GM19468 (cell line): ENCODE measurements at regions not wholly inside any gene's neighbourhood (a gene's known extent, or its start where the extent isn't known, plus 50 kb on each side); places are given as distances from the start of the nearest gene placed in this dataset.
A peak's percentile ranks its signal among the peaks of the same experiment; 100 is the strongest.
"Not testable (repeated sequence)": the region's sequence is repeated elsewhere in the genome, so short reads cannot be mapped to it uniquely, and the experiment has no call there.

ENCODE experiments used
- ATAC-seq: cut with Tn5 transposase; IDR thresholded peaks from one replicate; pipeline ENCODE4 v1.9.1; 2021; ENCODE audit warnings: mild to moderate bottlenecking, moderate library complexity, moderate number of reproducible peaks; ENCODE audit not compliant: unreplicated experiment; ENCODE audit errors: extremely low read depth

DNA sequence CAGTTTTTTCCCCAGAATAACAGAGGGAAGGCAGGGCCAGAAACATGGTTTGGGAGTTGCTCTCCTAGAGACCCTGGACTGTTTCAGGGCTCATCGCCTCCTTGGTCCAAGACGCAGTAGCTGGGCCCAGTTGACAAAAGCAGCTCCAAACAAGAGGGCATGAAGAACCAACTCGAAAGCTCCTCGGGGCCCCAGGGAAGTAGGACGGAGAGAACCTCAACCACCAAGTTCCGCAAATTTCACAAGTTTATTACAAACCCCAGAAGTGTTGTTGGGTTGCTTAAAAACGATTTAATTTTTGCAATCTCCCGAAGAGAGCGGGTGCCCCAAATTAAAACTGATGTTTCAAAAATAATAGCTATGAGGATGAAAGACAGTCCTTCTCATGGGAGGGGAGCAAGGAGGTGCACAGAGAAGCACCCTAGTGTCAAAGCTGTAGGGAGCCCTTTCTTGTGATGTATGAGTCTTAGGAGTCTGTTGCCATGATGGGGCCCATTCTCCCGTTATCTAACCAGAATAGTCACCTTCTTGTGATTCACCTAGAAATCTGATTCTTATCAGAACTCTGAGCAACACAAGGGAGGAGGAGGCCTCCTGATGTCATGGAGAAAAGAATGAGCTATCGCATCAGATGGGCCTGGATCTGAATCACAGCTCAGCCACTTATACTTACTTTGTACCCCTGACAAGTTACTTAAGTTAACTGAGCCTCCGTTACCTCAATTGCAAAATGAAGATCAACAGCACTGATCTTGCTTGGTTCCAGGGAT lies 165.7 kb upstream of the IRF2BP2 start:
- ATAC-seq: no peak

DNA sequence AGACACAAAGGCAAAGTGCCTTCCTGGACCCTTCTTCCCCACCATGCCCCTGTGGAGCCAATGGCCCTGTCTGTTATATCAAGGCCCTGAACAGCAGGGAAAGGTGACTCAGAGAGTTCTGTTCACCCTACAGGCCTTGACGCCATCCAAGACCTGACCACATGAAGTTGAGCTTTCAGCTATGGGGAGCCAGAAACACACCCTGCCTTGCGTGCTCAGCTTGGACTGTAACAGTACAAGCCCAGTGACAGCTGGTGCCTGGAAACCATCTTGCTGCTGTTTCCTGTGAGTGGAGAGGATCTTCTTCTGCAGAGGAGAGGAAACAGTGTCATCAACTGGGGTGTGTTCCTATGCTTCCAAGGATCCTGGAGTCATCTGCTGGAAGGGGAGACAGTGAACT lies 165.0 kb upstream of the IRF2BP2 start:
- no peak for ATAC-seq

DNA sequence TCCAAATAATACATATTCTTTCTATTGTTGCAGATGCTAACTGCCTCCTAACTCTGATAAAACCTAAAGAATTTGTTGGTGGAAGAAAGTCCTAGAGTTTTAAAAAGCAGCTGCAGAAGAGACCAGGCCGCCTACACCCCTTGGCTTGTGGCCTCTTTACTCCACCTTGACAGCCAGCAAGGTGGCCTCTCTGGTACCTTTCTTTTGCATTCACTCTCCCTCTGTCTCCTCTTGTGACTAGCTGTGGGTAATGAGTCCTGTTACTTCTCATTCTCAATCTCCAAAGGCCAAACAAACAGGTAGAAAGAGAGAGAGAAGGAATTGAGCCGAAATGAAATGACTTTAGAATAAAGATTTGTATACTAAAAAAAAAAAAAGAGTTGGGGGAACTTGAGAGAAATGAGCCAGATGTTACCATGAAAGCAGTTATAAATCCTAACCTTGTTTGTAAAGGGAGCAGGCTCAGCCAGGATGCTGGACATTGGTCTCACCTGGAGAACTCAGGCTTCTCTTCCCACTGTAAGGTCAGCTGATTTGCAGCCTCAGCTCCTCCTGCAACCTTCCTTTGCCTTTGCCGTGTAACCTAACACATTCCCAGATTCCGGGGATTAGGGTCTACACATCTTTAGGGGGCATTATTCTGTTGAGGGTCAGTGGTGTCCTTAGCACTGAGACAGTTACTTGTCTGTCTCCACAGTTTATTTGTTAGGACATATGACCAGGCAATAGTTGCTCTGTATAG lies 164.1 kb upstream of the IRF2BP2 start:
- ATAC-seq: no peak

DNA sequence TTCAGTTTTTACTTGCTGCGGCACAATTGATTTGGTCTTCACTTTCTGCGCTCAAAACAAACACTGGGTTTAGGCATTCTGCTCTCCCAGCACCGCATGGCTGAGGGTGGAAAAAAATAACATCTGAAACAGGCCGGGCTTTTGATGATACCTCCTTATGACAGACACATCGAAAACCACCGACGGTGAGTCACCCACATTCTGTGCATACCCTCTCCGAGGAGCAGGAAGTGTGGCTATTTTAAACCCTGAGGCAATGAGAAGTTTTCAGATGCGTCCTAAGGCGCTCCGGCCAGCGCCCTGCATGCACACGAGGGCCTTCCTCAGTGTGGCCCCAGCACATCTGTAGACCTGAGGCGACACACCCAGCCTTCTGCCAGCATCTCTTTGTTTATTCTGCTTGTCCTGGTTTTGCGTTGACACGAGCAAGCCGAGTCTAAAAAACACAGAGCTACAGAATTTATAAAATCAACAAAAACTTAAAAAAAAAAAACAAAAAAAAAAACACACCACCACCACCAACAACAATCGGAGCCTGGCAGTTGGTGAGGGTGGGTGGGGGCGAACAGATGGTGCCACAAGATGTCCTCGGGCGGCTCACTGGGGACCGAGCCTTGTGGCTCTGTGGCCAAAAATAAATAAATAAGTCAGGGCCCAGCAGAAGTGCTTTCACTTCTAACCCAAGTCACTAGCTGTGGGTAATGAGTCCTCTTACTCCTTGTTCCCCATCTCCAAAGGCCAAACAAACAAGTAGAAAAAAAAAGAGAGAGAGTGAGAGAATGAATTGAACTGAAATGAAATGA lies 162.6 kb upstream of the IRF2BP2 start:
- ATAC-seq: peak; percentile 88

DNA sequence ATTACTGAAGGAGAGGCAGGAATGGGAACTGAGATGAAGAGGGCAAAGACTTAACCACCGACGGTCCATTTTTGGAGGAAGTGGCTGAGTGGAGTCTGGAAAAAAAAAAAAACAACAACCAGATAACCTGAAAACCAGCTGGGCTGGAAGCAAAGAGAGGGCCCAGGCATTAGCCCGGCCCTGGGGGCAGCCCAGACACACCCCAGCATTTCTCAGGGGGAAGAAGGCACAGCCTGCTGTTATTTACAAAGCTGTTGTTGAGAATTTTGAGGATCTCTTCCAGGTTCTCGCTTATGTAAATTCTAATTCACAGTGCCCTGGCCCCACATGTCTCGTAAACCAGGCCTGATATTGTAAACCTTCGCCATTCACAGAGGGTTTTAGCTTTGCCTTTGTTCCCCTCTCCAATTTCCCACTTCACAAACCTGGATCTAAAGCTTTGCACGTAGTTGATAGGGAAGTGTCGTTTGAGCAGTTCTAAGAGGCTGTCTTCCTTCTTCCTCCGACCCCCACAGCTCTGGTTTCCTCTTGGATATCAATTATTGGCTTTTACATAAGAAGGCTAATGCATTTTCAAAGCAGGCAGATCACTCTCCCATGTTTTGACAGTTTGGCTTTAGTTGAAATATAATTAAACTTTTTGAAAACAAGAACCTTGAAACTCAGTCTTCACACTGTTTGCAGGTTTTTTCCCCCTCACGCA lies 161.8 kb upstream of the IRF2BP2 start:
- no peak for ATAC-seq

DNA sequence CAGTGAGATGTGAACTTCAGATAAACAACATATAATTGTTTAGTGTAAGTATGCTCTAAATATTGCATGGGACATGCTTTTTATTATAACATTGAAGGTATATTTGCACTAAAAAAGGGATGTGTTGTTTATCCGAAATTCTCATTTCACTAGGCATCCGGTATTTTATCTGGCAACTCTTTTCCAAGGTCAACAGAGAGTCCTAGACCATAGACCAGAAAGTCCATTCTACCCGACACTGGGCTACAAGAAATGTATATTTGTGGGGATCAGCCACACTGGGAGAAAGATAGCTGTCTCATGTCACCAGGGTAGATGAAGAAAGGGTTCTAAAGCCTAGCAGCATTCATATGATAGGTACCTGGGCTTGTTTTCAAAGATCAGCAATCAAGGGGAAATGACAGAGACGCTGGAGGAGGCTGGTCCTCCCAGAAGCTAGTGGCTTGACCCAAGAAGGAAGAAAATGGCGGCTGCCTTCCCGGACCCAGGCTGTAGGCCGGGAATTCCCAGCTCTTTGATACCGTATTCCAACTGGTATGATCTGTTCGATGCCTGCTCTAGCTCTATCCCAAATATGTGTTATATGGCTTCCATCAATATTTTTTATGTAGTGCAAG lies 161.1 kb upstream of the IRF2BP2 start:
- no peak for ATAC-seq

DNA sequence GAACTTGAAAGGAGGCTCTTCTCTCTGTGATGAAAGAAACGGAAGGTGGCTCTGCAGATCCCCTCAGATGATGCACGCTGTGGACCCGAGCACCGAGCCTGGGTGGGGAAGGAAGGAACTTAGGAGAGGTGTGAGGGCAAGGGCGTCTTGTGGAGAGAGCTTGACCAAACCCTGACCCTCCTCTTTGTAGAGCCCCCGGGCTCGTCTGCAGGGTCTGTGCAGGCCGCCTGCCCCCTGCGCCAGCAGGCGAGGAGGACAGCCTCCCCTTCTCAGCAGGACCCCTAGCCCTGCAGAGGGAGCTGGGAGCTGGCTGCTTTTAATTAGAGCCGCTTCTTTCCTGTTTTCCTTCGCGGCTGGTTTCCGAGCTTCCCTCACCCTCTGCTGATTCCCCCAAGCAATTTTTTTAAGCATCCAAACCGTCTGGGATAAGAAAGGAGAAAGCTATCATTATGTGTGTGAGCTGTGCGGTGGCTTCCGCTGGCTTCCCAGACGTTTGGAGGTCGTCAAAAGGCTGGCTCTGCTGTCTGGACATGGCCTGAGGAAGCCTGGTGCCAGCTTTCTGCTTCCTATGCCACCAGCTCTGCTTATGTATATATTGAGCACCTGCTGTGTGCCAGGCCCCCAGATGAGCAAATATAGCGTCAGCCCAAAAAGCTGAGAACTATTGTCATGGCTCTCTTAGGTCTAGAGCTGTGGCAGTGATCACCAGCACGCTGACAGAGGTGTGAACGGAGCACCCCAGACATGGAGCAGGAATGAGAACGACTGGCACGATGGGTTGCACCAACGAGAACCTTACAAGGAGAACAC lies 160.2 kb upstream of the IRF2BP2 start:
- no peak for ATAC-seq

DNA sequence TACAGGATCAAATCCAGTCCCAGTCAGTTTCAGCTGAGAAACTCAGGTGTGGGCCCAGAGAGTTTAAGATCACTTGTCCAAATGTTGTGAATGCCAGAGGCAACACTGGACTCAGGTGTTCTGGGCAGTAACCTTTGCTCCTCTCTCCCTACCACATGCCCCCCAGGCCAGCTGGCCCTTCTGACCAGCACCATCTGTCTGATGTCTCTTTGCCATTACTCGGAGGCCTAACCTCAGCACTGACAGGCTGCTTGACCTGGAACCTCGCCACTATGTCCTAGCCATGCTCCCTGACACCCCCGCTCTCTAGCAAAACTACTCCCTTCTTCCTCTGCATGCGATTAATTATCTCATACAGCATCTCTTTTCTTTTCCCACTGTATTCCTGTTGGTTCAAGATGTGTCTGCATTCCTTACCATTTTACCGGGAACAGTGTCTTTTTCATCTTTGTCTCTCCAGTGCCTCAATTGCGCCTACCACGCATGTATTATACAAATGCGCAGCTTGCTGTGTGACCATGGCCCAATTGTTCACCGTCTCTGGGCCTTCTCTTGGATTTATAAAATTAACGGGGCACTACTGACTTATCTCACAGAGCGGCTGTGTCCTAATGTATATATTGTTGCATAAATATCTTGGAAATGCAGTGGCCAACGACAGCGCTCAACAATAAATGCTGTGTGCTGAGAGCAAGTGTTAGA lies 159.5 kb upstream of the IRF2BP2 start:
- ATAC-seq: no peak

DNA sequence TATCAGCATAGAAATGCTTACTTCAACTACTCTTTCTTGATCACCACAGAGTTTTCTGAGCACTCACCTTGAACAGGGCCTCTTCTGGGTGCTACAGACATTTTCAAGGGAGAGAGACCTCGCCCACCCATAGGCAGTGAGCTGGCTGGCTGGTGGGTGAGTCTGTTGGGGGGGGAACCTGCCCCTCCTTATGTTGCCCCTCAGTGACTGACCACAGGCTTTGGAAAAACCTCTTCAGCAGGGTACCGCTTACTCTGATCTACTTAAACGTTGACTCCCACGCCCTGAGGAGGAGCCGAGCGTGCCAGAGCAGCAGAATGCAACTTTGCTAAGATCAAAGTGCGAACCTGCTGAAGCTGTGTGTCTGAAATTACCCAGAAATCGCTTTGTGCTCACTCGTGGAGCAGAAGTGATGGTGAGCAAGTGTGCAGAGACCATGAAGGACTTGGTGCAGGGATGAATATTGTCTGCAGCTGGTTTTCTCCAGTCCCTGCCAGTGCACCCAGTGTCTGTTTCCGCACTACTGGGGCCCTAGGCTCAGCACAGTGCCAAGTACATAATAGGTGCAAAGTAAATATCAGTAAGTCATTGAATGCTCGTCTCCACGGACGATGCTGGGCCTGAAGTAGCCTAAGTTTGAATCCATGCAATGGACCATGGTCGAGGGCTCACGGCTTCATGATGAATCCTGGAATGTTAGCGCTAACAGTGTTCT lies 158.7 kb upstream of the IRF2BP2 start:
- ATAC-seq: no peak

DNA sequence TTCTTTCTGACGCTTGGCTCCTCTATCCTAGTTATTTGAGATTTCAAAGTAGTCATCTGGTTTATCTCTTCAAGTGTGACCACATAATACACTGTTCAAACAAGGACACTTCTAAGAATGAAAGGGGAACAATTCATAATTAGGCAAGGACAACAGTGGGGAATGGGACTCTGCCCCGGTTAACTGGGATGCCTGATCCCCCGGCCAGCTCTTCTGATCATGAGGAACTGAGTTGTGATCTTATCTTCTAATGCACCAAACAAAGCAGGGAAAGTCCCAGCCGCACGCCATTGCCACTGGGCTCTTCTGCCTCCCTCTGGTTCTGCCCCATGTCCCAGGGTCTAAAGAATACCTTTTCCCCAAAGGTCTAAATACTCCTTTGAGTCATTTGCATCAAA lies 158.2 kb upstream of the IRF2BP2 start:
- ATAC-seq: no peak

DNA sequence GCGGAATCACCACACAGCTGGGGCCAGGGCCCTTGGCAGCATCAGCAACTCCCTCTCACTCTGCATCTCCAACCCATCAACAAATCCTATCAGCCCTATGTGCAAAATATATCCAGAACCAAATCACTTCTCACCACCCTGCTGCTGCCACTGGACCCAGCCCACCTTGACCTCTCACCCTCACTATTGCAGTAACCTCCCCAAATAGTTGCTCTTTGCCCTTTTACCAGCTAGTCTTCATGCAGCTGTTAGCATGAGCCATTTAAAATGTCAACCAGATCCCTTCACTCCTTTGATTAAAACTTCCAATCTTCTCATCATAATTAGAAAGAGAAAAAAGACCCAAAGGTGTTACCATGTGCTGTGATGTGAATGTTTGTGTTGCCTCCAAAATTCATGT lies 155.7 kb upstream of the IRF2BP2 start:
- no peak for ATAC-seq

DNA sequence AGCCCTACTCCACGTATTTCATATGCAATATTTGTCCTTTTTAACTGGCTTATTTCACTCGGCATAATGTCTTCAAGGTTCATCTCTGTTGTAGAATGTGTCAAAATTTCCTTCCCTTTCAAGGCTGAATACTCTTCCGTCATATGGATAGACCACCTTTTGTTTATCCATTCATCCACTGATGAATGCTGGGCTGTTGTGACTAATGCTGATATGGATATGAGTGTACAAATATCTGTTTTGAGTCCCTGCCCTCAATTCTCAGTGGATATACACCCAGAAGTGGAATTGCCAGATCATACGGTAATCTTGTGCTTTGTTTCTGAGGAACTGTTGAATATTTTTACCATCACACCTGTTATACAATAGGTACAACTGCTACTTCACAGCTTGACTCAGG lies 155.2 kb upstream of the IRF2BP2 start:
- ATAC-seq: no peak

DNA sequence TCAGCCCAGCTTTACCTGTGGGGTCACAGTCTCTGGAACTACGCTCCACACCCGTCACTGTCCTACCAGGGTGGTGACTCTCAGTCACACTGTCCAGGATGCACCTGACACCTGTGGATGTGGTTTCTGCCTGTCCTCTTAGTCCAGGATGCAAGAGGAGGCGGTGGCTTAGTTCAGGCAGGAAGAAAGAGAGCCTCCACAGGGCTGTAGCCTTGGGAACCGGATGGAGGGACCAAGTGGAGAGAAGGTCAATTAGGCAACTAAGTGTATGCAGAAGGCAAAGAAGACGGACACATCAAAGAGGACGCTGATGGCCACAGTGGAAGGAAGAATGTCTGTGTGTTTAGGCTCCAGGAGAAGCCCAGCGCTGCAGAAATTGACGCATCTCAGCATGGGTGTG lies 153.9 kb upstream of the IRF2BP2 start:
- no peak for ATAC-seq

DNA sequence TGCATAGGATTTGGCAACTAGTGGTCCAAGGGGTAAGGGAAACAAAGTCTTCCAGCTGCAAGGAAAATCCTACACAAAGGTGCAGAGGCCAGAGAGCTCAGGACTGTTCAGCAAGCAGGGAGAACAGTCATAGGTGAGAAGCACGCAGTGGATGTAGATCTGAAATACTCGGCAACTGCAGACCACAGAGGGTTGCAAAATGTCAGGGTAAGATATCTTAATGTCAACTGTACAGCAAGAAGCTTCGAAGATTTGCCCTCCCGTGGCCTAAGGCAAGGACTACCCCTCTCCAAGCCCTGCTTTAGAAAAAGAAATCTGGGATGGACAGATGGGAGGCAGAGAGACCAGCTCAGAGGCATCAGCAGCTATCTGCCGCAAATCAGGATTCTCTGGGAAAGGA lies 153.4 kb upstream of the IRF2BP2 start:
- ATAC-seq: no peak

DNA sequence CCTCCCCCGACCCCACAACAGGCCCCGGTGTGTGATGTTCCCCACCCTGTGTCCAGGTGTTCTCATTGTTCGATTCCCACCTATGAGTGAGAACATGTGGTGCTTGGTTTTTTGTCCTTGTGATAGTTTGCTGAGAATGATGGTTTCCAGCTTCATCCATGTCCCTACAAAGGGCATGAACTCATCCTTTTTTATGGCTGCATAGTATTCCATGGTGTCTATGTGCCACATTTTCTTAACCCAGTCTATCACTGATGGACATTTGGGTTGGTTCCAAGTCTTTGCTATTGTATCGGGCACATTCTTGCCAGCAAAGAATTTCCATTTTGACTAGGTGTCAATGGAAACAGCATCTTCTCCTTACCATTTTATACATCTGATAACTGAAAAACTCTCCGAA lies 152.1 kb upstream of the IRF2BP2 start:
- not testable (repeated sequence) for ATAC-seq

DNA sequence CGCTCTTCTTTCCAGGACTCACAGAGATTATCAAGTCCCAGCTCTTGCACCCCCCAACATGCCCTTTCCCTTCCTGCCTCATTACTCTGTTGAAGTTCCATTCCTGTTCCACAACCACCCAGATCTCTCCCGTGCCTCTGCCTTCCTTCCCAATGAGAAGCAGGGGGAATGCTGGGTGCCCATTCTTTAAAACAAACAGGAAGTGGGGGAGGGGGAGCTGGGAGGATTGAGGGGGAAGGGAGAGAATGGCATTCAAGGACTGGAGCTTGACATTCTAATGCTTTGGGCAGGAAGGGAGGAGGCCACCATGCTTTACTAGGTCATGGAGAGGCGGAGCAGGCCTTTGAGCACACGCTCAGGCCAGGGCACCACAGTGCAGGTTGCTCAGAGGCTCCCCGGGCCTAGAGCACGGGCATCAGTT lies 150.3 kb upstream of the IRF2BP2 start:
- ATAC-seq: no peak

DNA sequence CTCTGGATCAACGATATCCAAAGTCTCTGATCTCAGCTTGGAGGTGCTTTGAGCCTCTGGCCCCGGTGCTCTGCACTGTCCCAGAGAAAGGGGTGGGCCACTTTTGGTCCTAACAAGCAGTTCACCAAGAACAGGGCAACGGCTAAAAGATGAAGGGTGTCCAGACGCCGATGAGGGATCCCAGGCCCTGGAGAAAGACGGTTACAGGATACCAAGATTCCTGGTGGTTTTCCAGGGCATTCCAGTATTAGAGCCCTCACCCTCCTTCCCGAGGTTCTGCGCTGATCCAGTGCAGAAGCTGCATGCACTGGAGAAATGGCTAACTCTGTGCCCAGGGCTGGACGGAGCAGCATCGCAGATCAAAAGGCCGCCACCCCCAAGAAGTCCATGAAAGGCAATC lies 149.9 kb upstream of the IRF2BP2 start:
- no peak for ATAC-seq

DNA sequence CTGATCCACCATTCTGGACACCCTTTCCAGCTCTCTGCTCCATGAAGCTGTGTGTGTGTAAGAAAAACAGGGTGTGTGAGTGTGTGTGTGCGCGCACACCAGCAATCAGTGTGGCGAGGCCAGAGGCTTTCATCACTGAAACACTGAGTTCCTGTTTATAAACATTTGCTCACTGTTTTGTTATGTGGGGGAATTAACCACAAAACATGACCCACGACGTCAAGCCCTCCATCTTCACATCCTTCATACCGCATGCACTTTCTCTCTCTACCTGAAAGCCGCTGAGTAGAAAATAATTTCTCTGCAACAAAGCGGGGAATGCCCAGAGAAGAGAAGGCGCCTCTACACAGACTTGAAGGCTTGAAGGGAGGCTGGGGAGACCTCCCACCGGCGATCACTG lies 148.9 kb upstream of the IRF2BP2 start:
- no peak for ATAC-seq
